Stimulated activated effector memory CD8-positive, alpha-beta T cell treated with anti-CD3 and anti-CD28 coated beads, Interleukin-12 subunit alpha, Interleukin-12 subunit beta, amount 100 ng/mL, for 72 hours (primary cell): ENCODE measurements at regions not wholly inside any gene's neighbourhood (a gene's known extent, or its start where the extent isn't known, plus 50 kb on each side); places are given as distances from the start of the nearest gene placed in this dataset.
"Not testable (repeated sequence)": the region's sequence is repeated elsewhere in the genome, so short reads cannot be mapped to it uniquely, and the experiment has no call there.

Experiments
- ATAC-seq: fragments of 150-1000 bp; cut with Tn5 transposase; 2 replicates; pipeline ENCODE4 v1.10.0; 2021
- DNase-seq, 2 donors: peaks; one replicate each; pipeline ENCODE4 v3.0.0; 2021 to 2022; ENCODE audit warnings: low spot score in 2 of 2
- H3K27ac Mint-ChIP-seq: one replicate; pipeline ENCODE4 v1.8.0; 2022; ENCODE audit warnings: mild to moderate bottlenecking, mixed read lengths
- H3K36me3 Mint-ChIP-seq: one replicate; pipeline ENCODE4 v1.8.0; 2022; ENCODE audit warnings: mild to moderate bottlenecking, mixed read lengths
- H3K4me1 Mint-ChIP-seq: one replicate; pipeline ENCODE4 v1.8.0; 2022; ENCODE audit warnings: mixed read lengths
- H3K4me3 Mint-ChIP-seq: one replicate; pipeline ENCODE4 v1.8.0; 2022; ENCODE audit warnings: mild to moderate bottlenecking, mixed read lengths
- H3K9me3 Mint-ChIP-seq: one replicate; pipeline ENCODE4 v1.8.0; 2022; ENCODE audit warnings: mixed read lengths

DNA sequence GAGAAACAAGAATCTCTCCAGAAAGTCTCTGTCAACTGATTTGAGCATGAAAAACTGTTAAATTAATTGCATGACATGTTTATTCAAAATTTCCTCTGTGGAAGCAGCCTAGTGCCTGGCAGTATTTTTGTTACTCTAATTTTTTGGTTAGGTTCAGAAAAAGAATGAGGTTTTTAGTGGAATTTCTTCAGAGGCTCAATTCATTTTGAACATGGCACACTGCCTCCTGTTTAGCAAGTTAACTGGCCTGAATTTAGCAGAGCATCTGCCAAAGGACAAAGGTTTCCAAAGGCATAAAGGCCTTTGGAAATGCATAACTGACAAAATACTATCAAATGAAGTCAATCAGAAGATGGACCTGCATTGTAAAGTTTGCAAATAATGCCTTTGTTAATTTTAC, 1326.5 kb downstream of the PLA2G4A start:
- no peak overlapping the region for H3K4me3 Mint-ChIP-seq
- no peaks in the 10 kb centered on the region for H3K36me3 Mint-ChIP-seq
- peaks cover 5% of the 10 kb centered on the region for H3K9me3 Mint-ChIP-seq
- no peaks in the 10 kb centered on the region for H3K4me1 Mint-ChIP-seq
- H3K27ac Mint-ChIP-seq, result no peak overlapping the region
- ATAC-seq, result no peak
- no peak for DNase-seq

DNA sequence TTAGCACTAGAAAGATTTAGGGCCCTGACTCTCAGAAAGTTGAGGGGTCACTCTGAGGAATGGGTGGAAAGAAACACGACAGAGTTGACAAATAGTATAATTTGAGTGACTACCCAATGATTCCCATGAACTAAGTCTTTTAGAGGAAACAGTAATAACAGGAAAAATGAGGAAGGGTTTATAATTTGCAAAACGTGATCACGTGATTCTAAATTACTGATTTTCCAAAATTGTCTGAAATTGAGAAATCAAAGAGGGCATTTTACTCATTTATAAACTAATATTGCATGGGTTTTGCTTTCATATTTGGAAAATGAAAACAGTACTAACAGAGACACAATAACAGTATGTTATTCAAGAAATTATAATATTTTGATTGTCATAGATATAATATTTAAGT, 1335.7 kb downstream of the PLA2G4A start:
- no peak for ATAC-seq
- Mint-ChIP-seq H3K4me3 (no peak overlapping the region), H3K27ac (no peak overlapping the region), H3K4me1 (no peaks in the 10 kb centered on the region), H3K9me3 (peaks cover 18% of the 10 kb centered on the region), H3K36me3 (no peaks in the 10 kb centered on the region)
- no peak for DNase-seq

DNA sequence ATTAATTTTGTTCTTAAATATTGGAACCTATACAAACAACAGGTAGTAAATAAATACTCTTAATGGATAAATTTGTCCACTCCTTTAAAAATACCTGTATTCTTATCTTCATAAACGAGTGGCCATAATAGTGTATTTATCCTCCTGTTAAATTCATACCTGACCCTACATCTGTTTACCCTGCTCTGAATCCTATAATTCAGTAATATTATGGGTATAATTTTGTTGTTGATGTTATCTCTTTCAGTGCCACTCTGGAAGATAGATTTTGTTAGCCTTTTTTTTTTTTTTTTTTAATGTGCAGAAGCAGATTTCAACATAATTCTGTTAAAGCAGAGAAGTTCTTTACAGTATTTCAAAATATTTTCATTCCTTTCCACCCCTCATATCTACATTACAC, 1337.9 kb downstream of the PLA2G4A start:
- H3K27ac Mint-ChIP-seq, result no peak overlapping the region
- no peak for ATAC-seq
- DNase-seq, result no peak
- H3K4me3 Mint-ChIP-seq, result no peak overlapping the region
- no peaks in the 10 kb centered on the region for H3K4me1 Mint-ChIP-seq
- H3K9me3 Mint-ChIP-seq, result peaks cover 14% of the 10 kb centered on the region
- H3K36me3 Mint-ChIP-seq, result no peaks in the 10 kb centered on the region

DNA sequence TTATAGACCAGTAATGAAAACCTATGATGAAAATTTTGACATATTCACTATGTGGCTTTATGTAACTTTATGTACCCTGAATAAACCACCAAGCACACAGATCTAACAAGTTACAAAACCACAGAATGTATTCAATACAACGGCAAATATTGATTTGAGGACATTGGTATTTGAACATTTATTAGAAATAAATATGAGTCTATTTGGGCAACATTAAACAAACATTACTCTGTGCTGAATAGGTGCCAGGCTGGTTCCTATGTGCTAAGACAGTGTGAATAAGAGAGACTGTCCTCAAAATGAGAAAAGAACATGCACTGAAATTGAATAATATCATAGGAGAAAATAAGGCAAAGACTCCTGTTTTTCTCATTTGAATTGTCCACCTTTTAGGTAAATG, 1341.2 kb downstream of the PLA2G4A start:
- Mint-ChIP-seq H3K9me3 (peaks cover 9% of the 10 kb centered on the region), H3K4me3 (no peak overlapping the region), H3K36me3 (no peaks in the 10 kb centered on the region), H3K27ac (no peak overlapping the region), H3K4me1 (no peaks in the 10 kb centered on the region)
- ATAC-seq (no peak), DNase-seq (no peak)

DNA sequence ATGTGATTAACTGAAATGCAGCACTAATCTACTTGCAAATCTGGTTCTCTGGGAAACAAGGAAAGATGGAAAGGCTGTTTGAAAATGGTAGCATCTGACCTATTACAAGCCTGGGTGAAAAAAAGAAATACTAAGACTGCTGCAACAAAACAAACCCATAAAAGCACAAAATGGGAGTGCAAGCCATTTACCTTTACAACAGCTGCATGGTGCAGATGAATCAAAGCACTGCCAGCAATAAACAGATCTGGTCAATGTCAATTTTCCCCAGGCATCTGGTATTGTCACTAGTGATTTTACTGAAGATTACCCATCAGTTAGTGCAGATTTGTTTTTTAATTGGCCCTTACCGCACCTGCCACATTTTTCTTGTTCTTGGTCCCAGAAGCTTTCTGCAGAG, 1341.7 kb downstream of the PLA2G4A start:
- ATAC-seq, result no peak
- Mint-ChIP-seq H3K27ac (no peak overlapping the region), H3K9me3 (peaks cover 9% of the 10 kb centered on the region), H3K36me3 (no peaks in the 10 kb centered on the region), H3K4me3 (no peak overlapping the region), H3K4me1 (no peaks in the 10 kb centered on the region)
- no peak for DNase-seq

DNA sequence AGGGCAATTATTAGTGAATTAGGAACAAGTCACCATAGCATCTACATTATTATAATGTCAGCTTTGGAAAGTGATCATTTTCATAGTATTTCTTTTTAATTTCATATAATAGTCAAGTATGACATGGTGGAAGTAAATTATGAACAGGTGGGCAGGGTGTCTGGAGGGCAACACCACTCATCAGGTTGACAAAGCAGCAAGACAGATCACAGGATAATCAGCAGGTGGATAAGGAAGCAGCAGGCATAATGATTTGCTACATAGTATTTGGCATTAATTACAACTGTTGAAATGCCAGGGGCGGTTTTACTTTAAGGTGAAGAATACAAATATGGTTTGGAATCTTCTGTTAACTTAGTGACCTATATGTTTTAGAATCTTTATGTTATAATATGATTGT, 1342.2 kb downstream of the PLA2G4A start:
- Mint-ChIP-seq H3K27ac (no peak overlapping the region), H3K9me3 (peaks cover 10% of the 10 kb centered on the region), H3K36me3 (no peaks in the 10 kb centered on the region), H3K4me1 (no peaks in the 10 kb centered on the region), H3K4me3 (no peak overlapping the region)
- no peak for ATAC-seq
- DNase-seq, result no peak

DNA sequence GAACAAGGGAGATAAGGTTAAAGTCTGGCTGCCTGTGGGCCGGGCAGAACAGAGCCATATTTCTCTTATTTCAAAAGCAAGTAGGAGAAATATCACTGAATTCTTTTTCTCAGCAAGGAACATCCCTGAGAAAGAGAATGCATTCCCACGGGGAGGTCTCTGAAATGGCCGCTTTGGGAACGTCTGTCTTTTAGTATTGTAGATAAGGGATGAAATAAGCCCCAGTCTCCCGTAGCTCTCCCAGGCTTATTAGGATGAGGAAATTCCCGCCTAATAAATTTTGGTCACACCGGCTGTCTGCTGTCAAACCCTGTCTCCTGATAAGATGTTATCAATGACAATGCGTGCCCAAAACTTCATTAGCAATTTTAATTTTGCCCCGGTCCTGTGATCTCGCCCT, 1353.3 kb downstream of the PLA2G4A start:
- peaks cover 14% of the 10 kb centered on the region for H3K9me3 Mint-ChIP-seq
- DNase-seq, ATAC-seq: not testable (repeated sequence)

DNA sequence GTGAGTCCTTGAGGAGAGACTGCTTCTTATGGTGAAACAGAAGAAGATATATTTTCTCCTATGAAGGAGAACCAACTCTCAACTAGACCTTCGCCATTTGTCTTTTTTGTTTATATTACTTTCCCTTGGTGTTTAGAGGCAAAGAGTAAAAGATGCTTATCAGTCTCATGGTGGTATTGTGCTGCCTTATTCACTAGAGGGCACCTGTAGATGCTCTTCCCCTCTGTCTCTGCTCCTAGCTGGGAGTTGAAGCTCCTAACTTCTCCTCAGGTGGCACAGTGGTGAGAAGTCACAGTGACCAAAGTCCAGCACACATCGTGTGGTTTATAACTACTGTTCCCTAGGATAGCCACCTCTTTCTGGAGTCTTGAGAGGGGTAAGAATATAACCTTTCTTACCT, 1359.6 kb downstream of the PLA2G4A start:
- peaks cover 19% of the 10 kb centered on the region for H3K9me3 Mint-ChIP-seq
- H3K36me3 Mint-ChIP-seq, result no peaks in the 10 kb centered on the region
- H3K27ac Mint-ChIP-seq, result no peak overlapping the region

More for the DNA sequence above, 1353.3 kb downstream of the PLA2G4A start:
- H3K4me1 Mint-ChIP-seq, H3K36me3 Mint-ChIP-seq, H3K27ac Mint-ChIP-seq, H3K4me3 Mint-ChIP-seq: not testable (repeated sequence)

DNA sequence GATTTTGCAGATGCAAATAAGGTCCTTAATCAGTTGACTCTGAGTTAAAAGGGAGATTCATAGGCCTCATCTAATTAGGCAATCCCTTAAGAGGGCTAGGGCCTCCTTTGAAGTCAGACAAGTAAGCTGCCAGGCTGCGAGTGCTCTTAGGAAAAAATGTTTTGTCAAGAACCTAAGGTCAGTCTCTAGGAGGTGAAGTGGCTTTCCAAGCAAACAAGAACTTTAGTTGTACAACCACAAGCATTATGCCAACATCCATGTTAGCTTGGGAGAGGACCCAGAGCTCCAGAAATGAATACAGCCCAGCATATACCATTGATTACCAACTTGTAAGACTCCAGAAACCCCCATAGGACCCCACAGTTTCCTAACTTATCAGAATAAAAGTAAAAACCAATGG, 1366.2 kb downstream of the PLA2G4A start:
- H3K4me1 Mint-ChIP-seq, result no peaks in the 10 kb centered on the region
- H3K27ac Mint-ChIP-seq, result no peak overlapping the region
- ATAC-seq, result no peak
- H3K9me3 Mint-ChIP-seq, result peaks cover 12% of the 10 kb centered on the region
- DNase-seq, result no peak
- no peaks in the 10 kb centered on the region for H3K36me3 Mint-ChIP-seq
- no peak overlapping the region for H3K4me3 Mint-ChIP-seq

More for the DNA sequence above, 1359.6 kb downstream of the PLA2G4A start:
- Mint-ChIP-seq H3K4me1 (no peaks in the 10 kb centered on the region), H3K4me3 (no peak overlapping the region)
- DNase-seq, result no peak
- no peak for ATAC-seq

DNA sequence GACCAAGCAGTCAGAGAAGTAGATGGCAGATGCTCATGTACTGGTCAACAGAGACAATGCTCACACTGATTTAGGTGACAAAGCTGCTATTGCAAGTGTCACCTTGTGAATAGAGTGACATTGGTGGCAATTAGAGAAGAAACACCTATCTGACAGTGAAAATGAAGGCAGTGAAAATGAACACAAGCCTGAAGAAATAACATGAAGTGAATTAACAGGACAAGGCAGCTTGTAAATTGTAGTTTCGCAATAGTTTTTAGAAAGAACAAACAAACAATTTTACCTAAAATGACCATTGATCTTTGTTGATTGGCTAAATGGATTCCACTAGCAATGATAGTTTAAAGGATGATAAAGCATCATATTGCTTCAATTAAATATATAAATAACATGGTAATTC, 1389.5 kb downstream of the PLA2G4A start:
- H3K9me3 Mint-ChIP-seq, result peaks cover 14% of the 10 kb centered on the region
- DNase-seq (no peak), ATAC-seq (no peak)
- H3K4me1 Mint-ChIP-seq, result no peaks in the 10 kb centered on the region
- no peak overlapping the region for H3K4me3 Mint-ChIP-seq
- no peak overlapping the region for H3K27ac Mint-ChIP-seq
- H3K36me3 Mint-ChIP-seq, result no peaks in the 10 kb centered on the region

DNA sequence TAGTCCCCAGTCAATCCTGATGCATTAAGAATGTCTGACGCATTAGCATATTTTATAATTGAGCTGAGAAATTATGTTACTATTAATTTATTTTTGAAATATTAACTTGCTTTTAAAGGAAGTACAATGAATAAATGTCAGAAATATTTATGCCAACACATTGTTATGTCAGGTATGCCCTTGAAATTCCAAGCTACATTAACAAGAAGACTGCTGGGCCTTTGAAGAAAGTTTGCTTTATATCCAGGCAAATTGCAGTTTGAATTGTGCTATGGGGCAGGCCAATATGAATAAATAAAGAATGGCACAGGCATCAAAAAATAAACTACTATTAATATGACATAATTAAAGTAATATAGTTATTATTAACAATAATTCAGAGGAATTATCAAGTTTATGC, 1391.3 kb downstream of the PLA2G4A start:
- H3K4me3 Mint-ChIP-seq, result no peak overlapping the region
- no peaks in the 10 kb centered on the region for H3K4me1 Mint-ChIP-seq
- H3K36me3 Mint-ChIP-seq, result no peaks in the 10 kb centered on the region
- no peak overlapping the region for H3K27ac Mint-ChIP-seq
- DNase-seq (no peak), ATAC-seq (no peak)
- peaks cover 12% of the 10 kb centered on the region for H3K9me3 Mint-ChIP-seq

DNA sequence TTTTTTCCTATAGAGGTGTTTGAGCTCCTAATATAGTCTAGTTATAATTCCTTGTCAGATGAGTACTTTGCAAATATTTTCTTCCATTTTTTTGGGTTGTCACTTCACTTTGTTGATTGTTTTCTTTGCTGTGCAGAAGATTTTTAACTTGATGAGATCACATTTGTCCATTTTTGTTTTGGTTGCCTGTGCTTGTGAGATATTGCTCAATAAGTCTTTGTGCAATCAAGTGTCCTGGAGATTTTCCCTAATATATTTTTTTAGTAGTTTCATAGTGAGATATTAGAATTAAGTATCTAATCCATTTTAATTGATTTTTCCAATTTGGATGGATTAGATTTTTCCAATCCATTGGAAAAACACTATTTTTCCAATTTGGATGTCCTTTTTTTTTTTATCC, 1395.5 kb downstream of the PLA2G4A start:
- Mint-ChIP-seq H3K27ac (no peak overlapping the region), H3K4me1 (no peaks in the 10 kb centered on the region), H3K36me3 (no peaks in the 10 kb centered on the region), H3K4me3 (no peak overlapping the region), H3K9me3 (peaks cover 30% of the 10 kb centered on the region)
- ATAC-seq (no peak), DNase-seq (no peak)

DNA sequence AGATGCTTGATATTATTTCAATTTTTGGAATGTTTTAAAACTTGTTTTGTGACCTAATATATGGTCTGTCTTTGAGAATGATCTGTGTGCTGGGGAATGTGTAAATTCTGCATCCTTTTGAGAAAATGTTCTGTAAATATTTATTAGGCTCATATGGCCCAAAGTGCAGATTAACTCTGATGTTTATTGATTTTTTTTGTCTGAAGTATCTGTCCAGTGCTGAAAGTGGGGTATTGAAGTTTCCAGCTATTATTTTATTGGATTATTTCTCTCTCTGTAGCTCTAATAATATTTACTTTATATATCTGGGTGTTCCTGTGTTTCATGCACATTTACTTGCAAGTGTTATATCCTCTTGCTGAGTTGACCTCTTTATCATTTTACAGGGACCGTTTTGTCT, 1397.2 kb downstream of the PLA2G4A start:
- no peak for DNase-seq
- ATAC-seq, result no peak
- H3K4me3 Mint-ChIP-seq, result no peak overlapping the region

DNA sequence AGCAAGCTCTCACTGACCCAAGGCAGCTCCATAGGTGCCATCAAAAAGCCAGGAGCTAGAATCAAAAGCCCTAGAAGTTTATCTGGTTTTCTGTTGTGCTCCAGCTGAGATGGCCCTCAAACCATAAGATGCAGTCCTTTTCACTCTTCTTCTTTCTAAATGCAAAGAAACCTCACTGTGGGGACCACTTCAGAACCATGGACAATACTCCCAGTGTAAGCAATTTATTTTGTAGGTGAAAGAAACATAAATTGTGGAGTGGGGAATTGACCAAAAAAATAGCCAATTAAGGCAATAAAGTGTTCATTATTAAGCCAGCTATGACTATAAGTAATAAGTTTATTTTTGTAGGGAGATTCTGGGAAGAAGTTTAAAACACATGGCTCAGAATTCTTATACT, 1399.9 kb downstream of the PLA2G4A start:
- H3K4me1 Mint-ChIP-seq, result no peaks in the 10 kb centered on the region
- H3K9me3 Mint-ChIP-seq, result peaks cover 28% of the 10 kb centered on the region
- DNase-seq, result no peak
- no peak overlapping the region for H3K4me3 Mint-ChIP-seq
- no peak for ATAC-seq
- H3K36me3 Mint-ChIP-seq, result no peaks in the 10 kb centered on the region
- no peak overlapping the region for H3K27ac Mint-ChIP-seq

More for the DNA sequence above, 1397.2 kb downstream of the PLA2G4A start:
- Mint-ChIP-seq H3K4me1 (no peaks in the 10 kb centered on the region), H3K36me3 (no peaks in the 10 kb centered on the region), H3K9me3 (peaks cover 30% of the 10 kb centered on the region), H3K27ac (no peak overlapping the region)

DNA sequence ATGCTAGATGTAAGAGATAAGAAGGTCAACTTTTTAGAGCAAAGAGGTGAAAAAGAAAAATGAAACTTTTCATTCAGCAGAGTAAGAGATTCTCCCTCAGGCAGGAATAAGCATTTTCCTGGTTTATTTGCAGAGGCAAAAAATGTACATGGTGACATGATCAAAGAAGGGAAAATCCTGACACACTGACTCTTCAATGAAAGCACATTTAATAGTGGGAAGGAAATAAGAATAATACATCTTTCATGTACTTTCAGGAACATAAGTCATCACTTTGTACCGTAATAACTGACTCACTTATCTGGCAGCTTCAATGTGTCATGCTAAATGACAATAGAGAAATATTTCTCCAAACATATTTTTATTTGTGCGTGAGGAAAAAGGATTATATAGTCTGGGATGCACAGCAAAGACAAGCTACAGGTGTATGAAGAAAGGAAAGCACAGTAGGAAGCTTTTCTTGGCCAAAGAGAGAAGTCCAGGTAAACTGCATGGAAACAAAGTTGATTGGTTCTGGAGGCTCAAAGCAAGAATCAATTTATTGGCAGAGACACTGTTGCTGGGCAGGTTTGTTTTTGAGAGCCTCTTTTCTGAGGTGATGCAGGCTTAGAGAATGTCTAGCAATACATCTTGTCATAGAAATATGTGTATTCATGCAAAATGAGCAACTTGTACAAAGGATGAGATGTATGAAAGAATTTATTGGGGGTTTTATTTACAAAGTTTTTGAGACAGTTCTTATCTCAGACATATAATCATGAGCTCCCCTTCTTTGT, 1409.0 kb downstream of the PLA2G4A start:
- ATAC-seq (no peak), DNase-seq (no peak)
- Mint-ChIP-seq H3K27ac (no peak overlapping the region), H3K36me3 (no peaks in the 10 kb centered on the region), H3K4me1 (no peaks in the 10 kb centered on the region), H3K9me3 (peaks cover 18% of the 10 kb centered on the region), H3K4me3 (no peak overlapping the region)

DNA sequence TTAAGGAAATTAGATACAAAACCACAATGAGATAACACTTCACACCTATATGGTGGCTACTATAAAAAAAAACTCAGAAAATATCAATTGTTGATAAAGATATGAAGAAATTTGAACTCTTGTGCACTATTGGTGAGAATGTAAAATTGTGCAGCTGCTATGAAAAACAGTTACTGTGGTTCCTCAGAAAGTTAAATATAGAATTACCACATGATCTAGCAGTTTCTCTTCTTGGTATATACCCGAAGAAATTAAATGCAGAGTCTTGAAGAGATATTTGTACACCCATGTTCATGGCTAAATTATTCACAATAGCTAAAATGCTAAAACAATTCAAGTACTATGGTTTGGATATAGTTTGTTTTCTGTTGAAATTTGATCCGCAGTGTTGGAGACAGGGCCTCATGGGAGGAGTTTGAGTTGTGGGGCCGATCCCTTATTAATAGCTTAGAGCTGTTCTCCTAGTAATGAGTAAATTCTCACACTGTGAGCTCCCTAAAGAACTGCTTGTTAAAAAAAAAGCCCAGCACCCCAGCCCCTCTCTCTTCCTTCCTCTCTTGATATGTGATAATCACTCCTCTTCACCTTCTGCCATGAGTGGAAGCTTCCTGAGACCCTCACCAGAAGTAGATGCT, 1412.1 kb downstream of the PLA2G4A start:
- Mint-ChIP-seq H3K9me3 (peaks cover 19% of the 10 kb centered on the region), H3K36me3 (no peaks in the 10 kb centered on the region), H3K4me3 (no peak overlapping the region), H3K4me1 (no peaks in the 10 kb centered on the region), H3K27ac (no peak overlapping the region)
- DNase-seq (no peak), ATAC-seq (no peak)
